ENCODE measurements at regions not wholly inside any gene's neighbourhood (a gene's known extent, or its start where the extent isn't known, plus 50 kb on each side); places are given as distances from the start of the nearest gene placed in this dataset.

- peaks cover 3% of the 10 kb centered on the region for H3K36me3 Mint-ChIP-seq (ENCODE audit: low read depth)
- H3K4me3 Mint-ChIP-seq, result no peak overlapping the region
- TF ChIP-seq CTCF (conservative IDR thresholded peaks at IDR 0.05), result no peak
- H3K27ac Mint-ChIP-seq (ENCODE audit: unreplicated experiment), result no peak overlapping the region
- no peak for DNase-seq (ENCODE audit: low read depth, low spot score)
- peaks cover 5% of the 10 kb centered on the region for H3K9me3 Mint-ChIP-seq
- H3K27me3 Mint-ChIP-seq (ENCODE audit: low read depth), result no peaks in the 10 kb centered on the region
- no peaks in the 10 kb centered on the region for H3K4me1 Mint-ChIP-seq
Observed at GRCh38 chr3:96209699-96210098, 604.7 kb upstream of the EPHA6 start.

DNA sequence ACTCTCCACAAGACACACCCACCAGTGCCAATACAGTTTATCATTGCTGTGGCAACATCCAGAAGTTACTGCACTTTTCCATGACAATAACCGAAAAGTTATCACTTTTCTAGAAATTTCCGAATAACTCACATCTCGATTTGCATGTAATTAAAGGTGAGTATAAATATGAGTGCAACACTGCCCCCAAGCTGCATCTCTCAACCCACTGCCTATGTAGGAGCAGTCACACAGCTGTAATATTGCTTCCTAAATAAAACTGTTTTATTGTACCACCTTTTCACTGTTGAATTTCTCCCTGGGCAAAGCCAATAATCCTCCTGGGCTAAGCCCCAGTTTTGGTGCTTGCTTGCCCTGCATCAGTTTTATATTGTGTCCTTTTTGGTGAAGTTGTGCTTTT lies 601.0 kb upstream of the EPHA6 start:
- H3K27ac Mint-ChIP-seq (ENCODE audit: unreplicated experiment), result no peak overlapping the region
- peaks cover 3% of the 10 kb centered on the region for H3K9me3 Mint-ChIP-seq
- no peak overlapping the region for H3K4me3 Mint-ChIP-seq

DNA sequence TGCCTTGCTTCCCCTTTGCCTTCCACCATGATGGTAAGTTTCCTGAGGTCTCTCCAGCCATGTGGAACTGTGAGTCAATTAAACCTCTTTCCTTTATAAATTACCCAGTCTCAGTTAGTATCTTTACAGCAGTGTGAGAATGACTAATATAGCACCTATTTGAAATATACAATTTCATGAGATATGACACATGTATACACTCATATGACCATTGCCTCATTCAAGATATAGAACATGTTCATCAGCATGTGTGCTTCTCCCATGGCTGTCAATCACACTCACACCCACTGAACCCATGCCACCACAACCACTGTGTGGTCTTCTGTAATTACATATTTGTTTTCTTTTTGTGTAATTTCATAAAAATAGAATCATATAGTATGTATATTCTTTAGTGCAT lies 599.5 kb upstream of the EPHA6 start:
- H3K4me1 Mint-ChIP-seq, result no peaks in the 10 kb centered on the region
- no peaks in the 10 kb centered on the region for H3K27me3 Mint-ChIP-seq (ENCODE audit: low read depth)
- H3K27ac Mint-ChIP-seq (ENCODE audit: unreplicated experiment), result no peak overlapping the region
- H3K36me3 Mint-ChIP-seq (ENCODE audit: low read depth), result peaks cover 2% of the 10 kb centered on the region
- peaks cover 3% of the 10 kb centered on the region for H3K9me3 Mint-ChIP-seq
- DNase-seq (ENCODE audit: low read depth, low spot score), result no peak
- TF ChIP-seq CTCF (conservative IDR thresholded peaks at IDR 0.05), result no peak
- H3K4me3 Mint-ChIP-seq, result no peak overlapping the region

More for the DNA sequence above, 601.0 kb upstream of the EPHA6 start:
- Mint-ChIP-seq H3K36me3 (ENCODE audit: low read depth) (peaks cover 3% of the 10 kb centered on the region), H3K27me3 (ENCODE audit: low read depth) (no peaks in the 10 kb centered on the region), H3K4me1 (no peaks in the 10 kb centered on the region)
- TF ChIP-seq CTCF (conservative IDR thresholded peaks at IDR 0.05), result no peak
- DNase-seq (ENCODE audit: low read depth, low spot score), result no peak

- Mint-ChIP-seq H3K4me3 (no peak overlapping the region), H3K36me3 (ENCODE audit: low read depth) (no peaks in the 10 kb centered on the region), H3K27me3 (ENCODE audit: low read depth) (no peaks in the 10 kb centered on the region), H3K27ac (ENCODE audit: unreplicated experiment) (peak overlapping the region; percentile 76), H3K4me1 (peaks cover 7% of the 10 kb centered on the region), H3K9me3 (no peaks in the 10 kb centered on the region)
- DNase-seq (ENCODE audit: low read depth, low spot score), result no peak
- TF ChIP-seq CTCF (conservative IDR thresholded peaks at IDR 0.05), result no peak
Observed at GRCh38 chr3:96225494-96225893, 588.9 kb upstream of the EPHA6 start.

DNA sequence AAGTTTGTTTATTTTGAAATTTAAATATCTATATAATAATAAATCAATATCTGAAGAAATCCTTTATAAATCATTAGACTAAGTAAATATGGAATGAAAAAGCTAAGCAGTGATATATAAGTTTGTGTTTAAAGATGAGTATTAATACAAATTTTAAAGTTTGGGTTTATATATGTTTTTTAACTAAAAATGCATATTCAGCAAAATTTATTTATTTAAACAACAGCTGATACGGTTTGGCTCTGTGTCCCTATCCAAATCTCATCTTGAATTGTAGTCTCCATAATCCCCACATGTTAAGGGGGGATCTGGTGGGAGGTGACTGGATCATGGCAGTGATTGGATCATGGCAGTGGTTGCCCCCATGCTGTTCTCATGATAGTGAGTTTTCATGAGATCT lies 580.7 kb upstream of the EPHA6 start:
- DNase-seq (ENCODE audit: low read depth, low spot score), result no peak
- H3K9me3 Mint-ChIP-seq, result no peaks in the 10 kb centered on the region
- TF ChIP-seq CTCF (conservative IDR thresholded peaks at IDR 0.05), result no peak
- no peak overlapping the region for H3K4me3 Mint-ChIP-seq
- H3K27ac Mint-ChIP-seq (ENCODE audit: unreplicated experiment), result no peak overlapping the region
- no peaks in the 10 kb centered on the region for H3K27me3 Mint-ChIP-seq (ENCODE audit: low read depth)
- no peaks in the 10 kb centered on the region for H3K4me1 Mint-ChIP-seq
- H3K36me3 Mint-ChIP-seq (ENCODE audit: low read depth), result no peaks in the 10 kb centered on the region

DNA sequence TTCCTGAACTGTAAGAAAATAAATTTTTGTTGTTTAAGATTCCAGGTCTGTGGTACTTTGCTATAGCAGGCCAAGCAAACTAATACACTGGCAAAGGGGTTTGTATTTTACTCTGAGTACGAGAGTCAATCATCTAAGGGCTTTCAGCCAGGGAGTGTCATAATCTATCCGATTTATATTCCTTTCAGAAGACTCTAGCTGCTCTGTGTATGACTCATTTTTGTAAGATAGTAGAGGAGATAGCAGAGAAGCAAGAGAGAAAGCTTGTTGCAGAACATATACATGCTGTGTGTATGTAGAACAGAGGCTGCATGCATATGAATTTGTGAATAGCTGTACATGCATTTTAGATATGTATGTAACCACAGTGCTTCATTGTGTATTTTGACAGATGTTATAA lies 577.9 kb upstream of the EPHA6 start:
- H3K4me3 Mint-ChIP-seq, result no peak overlapping the region
- no peaks in the 10 kb centered on the region for H3K27me3 Mint-ChIP-seq (ENCODE audit: low read depth)
- H3K27ac Mint-ChIP-seq (ENCODE audit: unreplicated experiment), result no peak overlapping the region

More for the DNA sequence above, 577.9 kb upstream of the EPHA6 start:
- Mint-ChIP-seq H3K4me1 (no peaks in the 10 kb centered on the region), H3K36me3 (ENCODE audit: low read depth) (no peaks in the 10 kb centered on the region), H3K9me3 (no peaks in the 10 kb centered on the region)
- DNase-seq (ENCODE audit: low read depth, low spot score), result no peak
- TF ChIP-seq CTCF (conservative IDR thresholded peaks at IDR 0.05), result no peak
